ENCODE measurements at regions not wholly inside any gene's neighbourhood (a gene's known extent, or its start where the extent isn't known, plus 50 kb on each side); places are given as distances from the start of the nearest gene placed in this dataset.

DNA sequence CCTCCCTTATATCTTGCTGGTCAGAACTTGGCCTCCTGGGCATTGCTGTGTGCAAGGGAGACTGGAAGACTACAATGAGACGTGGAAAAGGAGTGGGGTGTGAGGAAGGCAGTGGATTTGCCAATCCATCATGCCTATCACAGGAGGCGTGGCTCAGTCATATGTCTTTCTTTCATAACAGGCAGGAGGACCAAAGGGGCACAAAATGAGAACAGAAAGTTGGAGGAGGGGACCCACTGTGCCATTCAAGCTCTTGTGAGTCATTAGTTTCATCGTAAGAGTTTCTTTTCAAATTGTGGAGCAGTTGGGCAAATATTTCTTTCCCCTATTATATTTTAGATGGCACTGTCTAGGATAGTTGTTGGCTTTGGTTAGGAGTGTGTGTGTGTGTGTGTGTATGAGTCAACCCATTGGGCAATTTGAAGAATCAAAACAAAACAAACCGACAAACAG, 471.5 kb downstream of the TSHZ3 start:
- no peaks in the 10 kb centered on the region for H3K27me3 ChIP-seq (ENCODE audit: control insufficient read depth, insufficient read depth, low read length)
- TF ChIP-seq, protein P1, sequence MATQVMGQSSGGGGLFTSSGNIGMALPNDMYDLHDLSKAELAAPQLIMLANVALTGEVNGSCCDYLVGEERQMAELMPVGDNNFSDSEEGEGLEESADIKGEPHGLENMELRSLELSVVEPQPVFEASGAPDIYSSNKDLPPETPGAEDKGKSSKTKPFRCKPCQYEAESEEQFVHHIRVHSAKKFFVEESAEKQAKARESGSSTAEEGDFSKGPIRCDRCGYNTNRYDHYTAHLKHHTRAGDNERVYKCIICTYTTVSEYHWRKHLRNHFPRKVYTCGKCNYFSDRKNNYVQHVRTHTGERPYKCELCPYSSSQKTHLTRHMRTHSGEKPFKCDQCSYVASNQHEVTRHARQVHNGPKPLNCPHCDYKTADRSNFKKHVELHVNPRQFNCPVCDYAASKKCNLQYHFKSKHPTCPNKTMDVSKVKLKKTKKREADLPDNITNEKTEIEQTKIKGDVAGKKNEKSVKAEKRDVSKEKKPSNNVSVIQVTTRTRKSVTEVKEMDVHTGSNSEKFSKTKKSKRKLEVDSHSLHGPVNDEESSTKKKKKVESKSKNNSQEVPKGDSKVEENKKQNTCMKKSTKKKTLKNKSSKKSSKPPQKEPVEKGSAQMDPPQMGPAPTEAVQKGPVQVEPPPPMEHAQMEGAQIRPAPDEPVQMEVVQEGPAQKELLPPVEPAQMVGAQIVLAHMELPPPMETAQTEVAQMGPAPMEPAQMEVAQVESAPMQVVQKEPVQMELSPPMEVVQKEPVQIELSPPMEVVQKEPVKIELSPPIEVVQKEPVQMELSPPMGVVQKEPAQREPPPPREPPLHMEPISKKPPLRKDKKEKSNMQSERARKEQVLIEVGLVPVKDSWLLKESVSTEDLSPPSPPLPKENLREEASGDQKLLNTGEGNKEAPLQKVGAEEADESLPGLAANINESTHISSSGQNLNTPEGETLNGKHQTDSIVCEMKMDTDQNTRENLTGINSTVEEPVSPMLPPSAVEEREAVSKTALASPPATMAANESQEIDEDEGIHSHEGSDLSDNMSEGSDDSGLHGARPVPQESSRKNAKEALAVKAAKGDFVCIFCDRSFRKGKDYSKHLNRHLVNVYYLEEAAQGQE (IDR thresholded peaks at IDR 0.05; ENCODE audit: insufficient read depth in 1 of 2, low read depth in 2 of 2, low read length in 1 of 2): no peak
- no peak for TF ChIP-seq TCF7L2 (IDR thresholded peaks at IDR 0.05; ENCODE audit: low read depth, low read length)
- no peak for TF ChIP-seq SIN3A (IDR thresholded peaks at IDR 0.05; ENCODE audit: borderline replicate concordance, insufficient read depth, low read depth, low read length)
- TF ChIP-seq, protein P2, sequence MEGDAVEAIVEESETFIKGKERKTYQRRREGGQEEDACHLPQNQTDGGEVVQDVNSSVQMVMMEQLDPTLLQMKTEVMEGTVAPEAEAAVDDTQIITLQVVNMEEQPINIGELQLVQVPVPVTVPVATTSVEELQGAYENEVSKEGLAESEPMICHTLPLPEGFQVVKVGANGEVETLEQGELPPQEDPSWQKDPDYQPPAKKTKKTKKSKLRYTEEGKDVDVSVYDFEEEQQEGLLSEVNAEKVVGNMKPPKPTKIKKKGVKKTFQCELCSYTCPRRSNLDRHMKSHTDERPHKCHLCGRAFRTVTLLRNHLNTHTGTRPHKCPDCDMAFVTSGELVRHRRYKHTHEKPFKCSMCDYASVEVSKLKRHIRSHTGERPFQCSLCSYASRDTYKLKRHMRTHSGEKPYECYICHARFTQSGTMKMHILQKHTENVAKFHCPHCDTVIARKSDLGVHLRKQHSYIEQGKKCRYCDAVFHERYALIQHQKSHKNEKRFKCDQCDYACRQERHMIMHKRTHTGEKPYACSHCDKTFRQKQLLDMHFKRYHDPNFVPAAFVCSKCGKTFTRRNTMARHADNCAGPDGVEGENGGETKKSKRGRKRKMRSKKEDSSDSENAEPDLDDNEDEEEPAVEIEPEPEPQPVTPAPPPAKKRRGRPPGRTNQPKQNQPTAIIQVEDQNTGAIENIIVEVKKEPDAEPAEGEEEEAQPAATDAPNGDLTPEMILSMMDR (IDR thresholded peaks at IDR 0.05): no peak
- TF ChIP-seq POLR2AphosphoS5 (IDR thresholded peaks at IDR 0.05; ENCODE audit: low read depth, low read length): no peak
- H3K4me3 ChIP-seq (ENCODE audit: low read depth in 2 of 2, low read length in 2 of 2): no peak overlapping the region

DNA sequence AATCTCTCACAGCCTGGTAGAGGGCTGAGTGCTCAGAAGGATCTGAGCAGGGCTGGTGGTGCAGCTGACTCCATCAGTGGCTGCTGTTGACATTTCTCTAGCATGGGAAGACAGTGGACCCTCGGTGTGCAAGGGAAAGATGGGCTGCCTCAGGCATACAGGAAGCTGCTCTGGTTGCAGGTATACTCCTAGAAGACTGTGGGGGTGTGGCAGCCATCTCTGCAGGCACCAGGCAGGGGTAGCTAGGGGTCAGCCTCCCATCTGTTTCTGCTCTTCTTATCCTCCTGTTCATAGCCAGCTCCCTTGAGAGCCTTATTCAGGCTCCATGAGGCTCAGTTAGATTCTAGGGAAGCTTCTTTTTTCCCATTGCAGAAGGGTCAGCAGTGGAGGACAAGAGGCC, 475.5 kb downstream of the TSHZ3 start:
- POLR2A ChIA-PET: no interaction called here
- Histone ChIP-seq H3K4me3 (ENCODE audit: low read depth in 2 of 2, low read length in 2 of 2) (no peak overlapping the region), H3K4me1 (ENCODE audit: control insufficient read depth, insufficient read depth, low read length) (no peaks in the 10 kb centered on the region), H3K9me3 (ENCODE audit: control insufficient read depth, insufficient read depth, low read depth, low read length) (no peaks in the 10 kb centered on the region), H3K36me3 (ENCODE audit: control insufficient read depth, insufficient read depth, low read length) (no peaks in the 10 kb centered on the region), H3K27me3 (ENCODE audit: control insufficient read depth, insufficient read depth, low read length) (peaks cover 2% of the 10 kb centered on the region; the same call in 1 of the 2 replicates), H3K27ac (ENCODE audit: low read length) (no peak overlapping the region)
- no TSS peak for BruUV-seq (replicated peaks)
- no peak for DNase-seq (ENCODE audit: low read depth, low spot score)
- CTCF ChIA-PET: no interaction called here
- no peak for ATAC-seq
- in situ Hi-C loops (cut with HindIII; ENCODE audit: low pct_unique_long_range_greater_than_20kb, low sequenced_read_pairs) (no loop called here), intact Hi-C loops (cut with micrococcal nuclease; ENCODE audit: unreplicated experiment) (no loop called here)
- TF ChIP-seq POLR2AphosphoS5 (IDR thresholded peaks at IDR 0.05; ENCODE audit: low read depth, low read length) (no peak), TCF7L2 (IDR thresholded peaks at IDR 0.05; ENCODE audit: low read depth, low read length) (no peak), SIN3A (IDR thresholded peaks at IDR 0.05; ENCODE audit: borderline replicate concordance, insufficient read depth, low read depth, low read length) (no peak)
- TF ChIP-seq, protein P2 (IDR thresholded peaks at IDR 0.05): no peak
- TF ChIP-seq, protein P1 (IDR thresholded peaks at IDR 0.05; ENCODE audit: insufficient read depth in 1 of 2, low read depth in 2 of 2, low read length in 1 of 2): no peak

More for the DNA sequence above, 471.5 kb downstream of the TSHZ3 start:
- in situ Hi-C loops (cut with HindIII; ENCODE audit: low pct_unique_long_range_greater_than_20kb, low sequenced_read_pairs): no loop called here
- Histone ChIP-seq H3K27ac (ENCODE audit: low read length) (no peak overlapping the region), H3K9me3 (ENCODE audit: control insufficient read depth, insufficient read depth, low read depth, low read length) (no peaks in the 10 kb centered on the region), H3K36me3 (ENCODE audit: control insufficient read depth, insufficient read depth, low read length) (no peaks in the 10 kb centered on the region), H3K4me1 (ENCODE audit: control insufficient read depth, insufficient read depth, low read length) (no peaks in the 10 kb centered on the region)
- ATAC-seq: no peak
- POLR2A ChIA-PET: no interaction called here
- no peak for DNase-seq (ENCODE audit: low read depth, low spot score)
- BruUV-seq (replicated peaks): no TSS peak
- CTCF ChIA-PET: interaction anchor here (0.7 kb wide), 1 partner anchor 153 kb away, joined by 3 read pairs; no protein-coding TSS in a partner anchor
- intact Hi-C loops (cut with micrococcal nuclease; ENCODE audit: unreplicated experiment): no loop called here

All from Panc1 (cell line).